ENCODE measurements at regions not wholly inside any gene's neighbourhood (a gene's known extent, or its start where the extent isn't known, plus 50 kb on each side); places are given as distances from the start of the nearest gene placed in this dataset.
"Not testable (repeated sequence)": the region's sequence is repeated elsewhere in the genome, so short reads cannot be mapped to it uniquely, and the experiment has no call there.

GRCh38 chr3:137687181-137687879 is 76.8 kb upstream of the SOX14 start:
- TF ChIP-seq CTCF (conservative IDR thresholded peaks at IDR 0.05; ENCODE audit: low read depth, low read length): no peak
- DNase-seq (ENCODE audit: low read depth): no peak
- H3K4me3 ChIP-seq (ENCODE audit: low read depth, low read length): no peak overlapping the region

GRCh38 chr3:137692803-137693431 is 71.2 kb upstream of the SOX14 start:
- no peak for DNase-seq (ENCODE audit: low read depth)
- no peak overlapping the region for H3K4me3 ChIP-seq (ENCODE audit: low read depth, low read length)
- TF ChIP-seq CTCF (conservative IDR thresholded peaks at IDR 0.05; ENCODE audit: low read depth, low read length): no peak

GRCh38 chr3:137693791-137694190 is 70.3 kb upstream of the SOX14 start:
- TF ChIP-seq CTCF (conservative IDR thresholded peaks at IDR 0.05; ENCODE audit: low read depth, low read length): no peak
- no peak for DNase-seq (ENCODE audit: low read depth)
- H3K4me3 ChIP-seq (ENCODE audit: low read depth, low read length): no peak overlapping the region

- no peak overlapping the region for H3K4me3 ChIP-seq (ENCODE audit: low read depth, low read length)
- DNase-seq (ENCODE audit: low read depth): no peak
- TF ChIP-seq CTCF (conservative IDR thresholded peaks at IDR 0.05; ENCODE audit: low read depth, low read length): no peak
Measured at GRCh38 chr3:137694836-137695235, 69.3 kb upstream of the SOX14 start.

GRCh38 chr3:137695351-137695750 is 68.8 kb upstream of the SOX14 start:
- DNase-seq (ENCODE audit: low read depth): no peak
- TF ChIP-seq CTCF (conservative IDR thresholded peaks at IDR 0.05; ENCODE audit: low read depth, low read length): no peak
- H3K4me3 ChIP-seq (ENCODE audit: low read depth, low read length): no peak overlapping the region

- H3K4me3 ChIP-seq (ENCODE audit: low read depth, low read length): no peak overlapping the region
- peak; percentile 7 for TF ChIP-seq CTCF (conservative IDR thresholded peaks at IDR 0.05; ENCODE audit: low read depth, low read length)
- no peak for DNase-seq (ENCODE audit: low read depth)
Measured at GRCh38 chr3:137709011-137709601, 55.0 kb upstream of the SOX14 start.

GRCh38 chr3:137713965-137714364 is 50.1 kb upstream of the SOX14 start:
- not testable (repeated sequence) for DNase-seq (ENCODE audit: low read depth); H3K4me3 ChIP-seq (ENCODE audit: low read depth, low read length)

All from choroid plexus epithelial cell (primary cell).